RWPE2 (cell line): ENCODE measurements at regions not wholly inside any gene's neighbourhood (a gene's known extent, or its start where the extent isn't known, plus 50 kb on each side); places are given as distances from the start of the nearest gene placed in this dataset.

Source experiments
- ATAC-seq: fragments of 200-7000 bp; cut with Tn5 transposase; 3 replicates; pipeline ENCODE4 v1.9.1; 2021; ENCODE audit warnings: low read depth
- DNase-seq: peaks from one replicate; pipeline ENCODE4 v3.0.0-alpha.2; 2020; ENCODE audit warnings: low spot score
- H3K27ac ChIP-seq: fragments of 450-650 bp; 2 replicates; pipeline ENCODE4 v1.5.1; 2017; ENCODE audit warnings: mild to moderate bottlenecking; ENCODE audit not compliant: poor library complexity, severe bottlenecking
- H3K27me3 ChIP-seq: fragments of 250-450 bp; sonication (Bioruptor Pico); 2 replicates; pipeline ENCODE4 v1.5.1; 2021; ENCODE audit warnings: mild to moderate bottlenecking, moderate library complexity; ENCODE audit not compliant: insufficient read depth, poor library complexity, severe bottlenecking
- H3K36me3 ChIP-seq: fragments of 250-450 bp; sonication (Bioruptor Pico); 2 replicates; pipeline ENCODE4 v1.5.1; 2020; ENCODE audit warnings: low read depth, mild to moderate bottlenecking, moderate library complexity
- H3K4me1 ChIP-seq: fragments of 250-450 bp; sonication (Bioruptor Pico); 2 replicates; pipeline ENCODE4 v1.5.1; 2021; ENCODE audit warnings: mild to moderate bottlenecking, moderate library complexity; ENCODE audit not compliant: insufficient read depth, poor library complexity, severe bottlenecking
- H3K4me3 ChIP-seq: fragments of 250-450 bp; sonication (Bioruptor Pico); 2 replicates; pipeline ENCODE4 v1.5.1; 2021; ENCODE audit warnings: mild to moderate bottlenecking, moderate library complexity; ENCODE audit not compliant: severe bottlenecking
- H3K9me3 ChIP-seq: fragments of 250-450 bp; sonication (Bioruptor Pico); 2 replicates; pipeline ENCODE4 v1.5.1; 2021; ENCODE audit warnings: mild to moderate bottlenecking, moderate library complexity; ENCODE audit not compliant: severe bottlenecking
- TF ChIP-seq, protein P1 (sequence below): fragments of 450-650 bp; IDR thresholded peaks from one replicate; pipeline ENCODE4 v1.5.1; 2017; ENCODE audit warnings: mild to moderate bottlenecking, moderate library complexity; ENCODE audit not compliant: poor library complexity, severe bottlenecking

DNA sequence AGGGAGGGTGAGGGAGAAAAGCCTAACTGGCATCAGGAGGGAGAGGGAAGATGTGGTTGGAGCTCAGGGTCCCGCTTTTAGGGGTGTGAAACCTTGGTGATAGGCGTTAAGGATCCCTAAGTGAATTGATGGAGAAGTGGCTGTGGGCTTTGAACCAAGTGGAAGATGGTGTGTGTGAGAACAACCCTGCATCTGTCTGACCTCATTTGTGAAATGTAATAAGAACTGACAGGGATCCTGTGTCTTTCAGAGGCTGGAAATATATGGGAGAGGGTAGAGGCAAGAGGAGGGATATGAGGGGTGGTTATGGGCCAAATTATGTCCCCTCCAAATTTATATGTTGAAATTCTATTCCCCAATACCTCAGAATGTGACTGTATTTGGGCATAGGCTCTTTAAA is 63.8 kb upstream of the NRXN3 start:
- Histone ChIP-seq H3K4me1 (no peaks in the 10 kb centered on the region), H3K27me3 (peaks cover 4% of the 10 kb centered on the region), H3K27ac (no peak overlapping the region), H3K36me3 (no peaks in the 10 kb centered on the region), H3K4me3 (no peak overlapping the region), H3K9me3 (no peaks in the 10 kb centered on the region)
- TF ChIP-seq, protein P1, sequence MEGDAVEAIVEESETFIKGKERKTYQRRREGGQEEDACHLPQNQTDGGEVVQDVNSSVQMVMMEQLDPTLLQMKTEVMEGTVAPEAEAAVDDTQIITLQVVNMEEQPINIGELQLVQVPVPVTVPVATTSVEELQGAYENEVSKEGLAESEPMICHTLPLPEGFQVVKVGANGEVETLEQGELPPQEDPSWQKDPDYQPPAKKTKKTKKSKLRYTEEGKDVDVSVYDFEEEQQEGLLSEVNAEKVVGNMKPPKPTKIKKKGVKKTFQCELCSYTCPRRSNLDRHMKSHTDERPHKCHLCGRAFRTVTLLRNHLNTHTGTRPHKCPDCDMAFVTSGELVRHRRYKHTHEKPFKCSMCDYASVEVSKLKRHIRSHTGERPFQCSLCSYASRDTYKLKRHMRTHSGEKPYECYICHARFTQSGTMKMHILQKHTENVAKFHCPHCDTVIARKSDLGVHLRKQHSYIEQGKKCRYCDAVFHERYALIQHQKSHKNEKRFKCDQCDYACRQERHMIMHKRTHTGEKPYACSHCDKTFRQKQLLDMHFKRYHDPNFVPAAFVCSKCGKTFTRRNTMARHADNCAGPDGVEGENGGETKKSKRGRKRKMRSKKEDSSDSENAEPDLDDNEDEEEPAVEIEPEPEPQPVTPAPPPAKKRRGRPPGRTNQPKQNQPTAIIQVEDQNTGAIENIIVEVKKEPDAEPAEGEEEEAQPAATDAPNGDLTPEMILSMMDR: no peak
- DNase-seq: no peak
- no peak for ATAC-seq

DNA sequence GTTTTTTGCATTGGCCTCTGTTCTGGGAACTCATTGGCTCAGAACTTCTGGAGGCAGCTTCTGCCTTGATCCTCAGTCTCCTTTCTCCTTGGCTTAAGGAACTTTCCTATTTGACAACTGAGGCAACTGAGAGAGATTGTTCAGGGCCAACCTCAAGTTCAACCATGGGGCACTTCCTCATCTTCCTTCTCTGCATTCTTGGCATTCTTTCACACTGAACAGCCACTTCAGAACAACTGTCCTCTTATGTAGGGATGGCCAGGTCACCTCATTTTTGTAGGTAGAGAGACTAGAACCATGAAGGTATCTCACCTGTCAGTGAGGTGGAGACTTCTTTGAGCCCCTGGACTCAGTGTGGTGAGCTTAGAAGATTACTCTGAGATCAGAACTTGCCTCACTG is 63.0 kb upstream of the NRXN3 start:
- TF ChIP-seq, protein P1: no peak
- Histone ChIP-seq H3K4me3 (no peak overlapping the region), H3K36me3 (no peaks in the 10 kb centered on the region), H3K27me3 (peaks cover 4% of the 10 kb centered on the region), H3K27ac (no peak overlapping the region), H3K9me3 (no peaks in the 10 kb centered on the region), H3K4me1 (no peaks in the 10 kb centered on the region)
- ATAC-seq: no peak
- no peak for DNase-seq

DNA sequence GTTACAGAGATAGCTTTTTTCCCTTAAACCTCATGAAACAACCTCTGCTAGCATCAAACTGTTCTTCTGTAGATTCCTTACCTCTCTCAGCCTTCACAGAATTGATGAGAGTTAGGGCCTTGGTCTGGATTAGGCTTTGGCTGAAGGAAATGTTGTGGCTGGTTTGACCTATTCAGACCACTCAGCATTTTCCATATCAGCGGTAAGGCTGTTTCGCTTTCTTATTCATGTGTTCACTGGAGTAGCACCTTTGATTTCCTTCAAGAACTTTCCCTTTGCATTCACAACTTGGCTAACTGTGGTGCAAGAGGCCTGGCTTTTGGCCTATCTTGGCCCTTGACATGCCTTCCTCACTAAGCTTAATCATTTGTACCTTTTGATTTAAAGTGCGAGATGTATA is 50.7 kb upstream of the NRXN3 start:
- no peaks in the 10 kb centered on the region for H3K4me1 ChIP-seq
- H3K9me3 ChIP-seq: no peaks in the 10 kb centered on the region
- TF ChIP-seq, protein P1: no peak
- no peak overlapping the region for H3K27ac ChIP-seq
- H3K4me3 ChIP-seq: no peak overlapping the region
- H3K27me3 ChIP-seq: peaks cover 20% of the 10 kb centered on the region
- ATAC-seq (no peak), DNase-seq (no peak)
- no peaks in the 10 kb centered on the region for H3K36me3 ChIP-seq
